GM10248 (cell line): ENCODE measurements at regions not wholly inside any gene's neighbourhood (a gene's known extent, or its start where the extent isn't known, plus 50 kb on each side); places are given as distances from the start of the nearest gene placed in this dataset.

Source experiments
- CTCF ChIA-PET: fragments of 300-600 bp; sonication (Branson Sonifier 250); formaldehyde crosslinking; extraction: SDS; loops from one replicate; lab custom pipeline; 2021; ENCODE audit warnings: antibody characterized with exemption; lab: Yijun Ruan, JAX
- POLR2A ChIA-PET: fragments of 350-650 bp; sonication (Branson Sonifier 250); formaldehyde crosslinking; extraction: SDS; loops from one replicate; lab custom pipeline; 2020; ENCODE audit warnings: antibody characterized with exemption; lab: Yijun Ruan, JAX
- DNase-seq: peaks from one replicate; pipeline ENCODE4 v3.0.0; 2012; ENCODE audit errors: extremely low spot score
- CTCF ChIP-seq: IDR thresholded peaks from 2 replicates; pipeline ENCODE4 v1.5.1; 2012; ENCODE audit warnings: mild to moderate bottlenecking, low read depth; ENCODE audit errors: extremely low read depth, missing control alignments, control extremely low read depth

- no peak for TF ChIP-seq CTCF
- POLR2A ChIA-PET, result no interaction called here
- CTCF ChIA-PET, result interaction anchor here (1.0 to 4.2 kb wide), 9 partner anchors 10 to 503 kb away, joined by 4 to 52 read pairs (median 10); partner anchors contain the start of gene FOXL1
- DNase-seq, result no peak
Observed at GRCh38 chr16:87061243-87061920, 255.8 kb downstream of the C16orf95 start.

GRCh38 chr16:87062569-87063442, 254.4 kb downstream of the C16orf95 start:
- POLR2A ChIA-PET, result no interaction called here
- CTCF ChIA-PET, result interaction anchor here (0.7 to 4.2 kb wide), 29 partner anchors 8 to 545 kb away, joined by 3 to 52 read pairs (median 3); partner anchors contain the start of gene FOXL1
- peak; percentile 69 for TF ChIP-seq CTCF
- peak; percentile 85 for DNase-seq

GRCh38 chr16:87063543-87063942, 253.6 kb downstream of the C16orf95 start:
- POLR2A ChIA-PET, result no interaction called here
- TF ChIP-seq CTCF, result no peak
- no peak for DNase-seq
- CTCF ChIA-PET, result interaction anchor here (0.9 to 4.2 kb wide), 13 partner anchors 10 to 546 kb away, joined by 3 to 52 read pairs (median 6); no protein-coding TSS in a partner anchor

GRCh38 chr16:87064731-87065445, 252.3 kb downstream of the C16orf95 start:
- no peak for TF ChIP-seq CTCF
- ChIA-PET CTCF (interaction anchor here (0.8 to 1.1 kb wide), 2 partner anchors 11 to 502 kb away, joined by 4 read pairs; no protein-coding TSS in a partner anchor), POLR2A (no interaction called here)
- no peak for DNase-seq

- POLR2A ChIA-PET, result no interaction called here
Observed at GRCh38 chr16:87065446-87066132, 251.6 kb downstream of the C16orf95 start.

More at GRCh38 chr16:87065446-87066132, 251.6 kb downstream of the C16orf95 start:
- CTCF ChIA-PET, result interaction anchor here (0.8 to 1.1 kb wide), 2 partner anchors 10 to 502 kb away, joined by 4 read pairs; no protein-coding TSS in a partner anchor
- no peak for DNase-seq
- no peak for TF ChIP-seq CTCF
